ENCODE measurements at regions not wholly inside any gene's neighbourhood (a gene's known extent, or its start where the extent isn't known, plus 50 kb on each side); places are given as distances from the start of the nearest gene placed in this dataset.

DNA sequence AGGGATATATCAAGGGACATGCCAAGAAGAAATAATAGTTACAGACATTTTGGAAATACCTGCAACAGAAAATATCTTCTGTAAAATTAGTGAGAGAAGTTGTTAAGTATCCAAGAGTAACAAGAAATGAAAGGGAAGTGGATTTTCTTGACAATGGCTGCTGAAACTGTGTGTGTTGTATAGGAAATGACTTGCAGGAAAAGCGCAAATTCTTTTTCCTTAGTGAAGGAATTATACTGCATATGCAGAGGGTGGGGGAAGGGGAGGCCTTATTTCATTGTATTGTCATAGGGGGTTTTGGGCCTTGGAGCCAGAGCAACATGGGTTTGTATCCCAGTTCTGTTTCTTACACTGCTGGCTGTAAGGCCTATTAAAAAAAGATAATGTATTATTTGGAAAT, 84.4 kb upstream of the DDHD1 start:
- no peak for DNase-seq
- Mint-ChIP-seq H3K4me3 (no peak overlapping the region), H3K27ac (no peak overlapping the region), H3K9me3 (peaks cover 48% of the 10 kb centered on the region), H3K36me3 (ENCODE audit: low read depth) (peaks cover 24% of the 10 kb centered on the region), H3K4me1 (peaks cover 13% of the 10 kb centered on the region), H3K27me3 (ENCODE audit: low read depth, poor library complexity) (peaks cover 4% of the 10 kb centered on the region)
- TF ChIP-seq CTCF (IDR thresholded peaks at IDR 0.05) = no peak

DNA sequence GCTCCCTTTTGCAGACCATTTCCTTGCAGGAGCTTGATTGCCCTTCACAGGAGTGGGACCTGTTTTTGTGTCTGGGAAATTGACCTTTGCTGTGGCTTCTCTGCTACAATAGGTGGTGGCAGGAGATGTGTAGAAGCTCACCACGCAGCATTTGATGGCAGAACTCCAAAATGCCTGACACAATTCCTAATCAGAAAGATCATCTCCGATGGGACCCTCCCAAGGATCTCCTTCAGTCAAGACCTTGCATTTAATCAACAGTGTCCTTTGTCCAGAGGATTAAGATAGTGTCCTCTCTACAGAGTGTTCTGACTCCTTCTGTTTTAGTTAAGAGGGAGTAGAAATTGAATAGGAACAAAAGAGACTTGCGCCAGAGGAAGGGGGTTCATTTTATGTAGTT, 83.6 kb upstream of the DDHD1 start:
- no peak for DNase-seq
- no peak overlapping the region for H3K4me3 Mint-ChIP-seq
- H3K27me3 Mint-ChIP-seq (ENCODE audit: low read depth, poor library complexity) = peaks cover 4% of the 10 kb centered on the region
- no peak for TF ChIP-seq CTCF (IDR thresholded peaks at IDR 0.05)
- H3K36me3 Mint-ChIP-seq (ENCODE audit: low read depth) = peaks cover 16% of the 10 kb centered on the region
- H3K4me1 Mint-ChIP-seq = peaks cover 14% of the 10 kb centered on the region
- peaks cover 44% of the 10 kb centered on the region for H3K9me3 Mint-ChIP-seq
- H3K27ac Mint-ChIP-seq = no peak overlapping the region

- Mint-ChIP-seq H3K36me3 (ENCODE audit: low read depth) (peaks cover 20% of the 10 kb centered on the region), H3K9me3 (peaks cover 38% of the 10 kb centered on the region), H3K4me1 (peaks cover 19% of the 10 kb centered on the region), H3K27me3 (ENCODE audit: low read depth, poor library complexity) (no peaks in the 10 kb centered on the region), H3K4me3 (peak overlapping the region; percentile 4), H3K27ac (peak overlapping the region; percentile 70)
- TF ChIP-seq CTCF (IDR thresholded peaks at IDR 0.05) = no peak
- no peak for DNase-seq
Measured at GRCh38 chr14:53231171-53231570, 78.0 kb upstream of the DDHD1 start.

DNA sequence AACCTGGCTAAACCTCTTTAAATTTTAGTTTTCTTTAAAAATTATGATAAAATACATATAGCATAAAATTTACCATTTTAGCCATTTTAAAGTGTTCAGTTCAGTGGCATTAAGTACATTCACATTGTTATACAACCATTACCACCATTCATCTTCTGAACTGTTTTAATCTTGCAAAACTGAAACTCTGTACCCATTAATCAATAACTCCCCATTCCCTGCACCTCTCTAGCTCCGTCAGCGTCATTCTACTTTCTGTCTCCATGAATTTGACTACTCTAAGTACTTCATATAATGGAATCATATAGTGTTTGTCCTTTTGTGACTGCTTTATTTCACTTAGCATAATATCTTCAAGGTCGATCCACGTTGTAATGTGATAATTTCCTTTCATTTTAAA, 75.8 kb upstream of the DDHD1 start:
- Mint-ChIP-seq H3K9me3 (peaks cover 50% of the 10 kb centered on the region), H3K4me3 (no peak overlapping the region), H3K36me3 (ENCODE audit: low read depth) (peaks cover 38% of the 10 kb centered on the region), H3K27ac (no peak overlapping the region), H3K4me1 (peaks cover 19% of the 10 kb centered on the region), H3K27me3 (ENCODE audit: low read depth, poor library complexity) (no peaks in the 10 kb centered on the region)
- DNase-seq = no peak
- no peak for TF ChIP-seq CTCF (IDR thresholded peaks at IDR 0.05)

DNA sequence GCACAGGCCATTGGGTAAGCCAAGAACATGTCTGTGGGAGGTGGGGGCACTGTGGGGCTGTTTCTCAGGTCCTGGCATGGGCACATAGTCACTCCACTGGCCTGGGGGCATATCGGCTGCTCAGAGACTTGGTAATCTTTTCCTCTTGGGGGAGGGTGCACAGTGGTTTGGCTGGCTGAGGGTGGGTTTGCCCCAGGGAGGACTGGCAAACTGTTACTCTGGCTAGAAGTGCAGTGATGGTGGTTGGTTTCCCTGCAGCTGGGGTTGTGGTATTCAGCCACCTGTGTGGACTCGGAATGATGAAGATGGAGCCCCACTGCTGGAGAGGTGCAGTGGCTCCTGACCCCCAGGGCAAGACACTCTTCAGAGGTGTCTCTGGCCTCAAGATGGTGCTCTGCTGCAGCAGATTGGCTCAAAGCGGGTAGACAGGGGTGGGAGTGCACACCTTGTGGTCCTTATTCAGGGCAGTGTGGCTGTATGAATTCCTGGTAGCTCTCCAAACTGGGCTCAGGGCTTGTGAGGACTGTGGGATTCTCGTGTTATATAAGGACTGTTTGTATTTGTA, 74.1 kb upstream of the DDHD1 start:
- no peaks in the 10 kb centered on the region for H3K27me3 Mint-ChIP-seq (ENCODE audit: low read depth, poor library complexity)
- peaks cover 45% of the 10 kb centered on the region for H3K9me3 Mint-ChIP-seq
- TF ChIP-seq CTCF (IDR thresholded peaks at IDR 0.05) = no peak
- peaks cover 11% of the 10 kb centered on the region for H3K4me1 Mint-ChIP-seq
- no peak overlapping the region for H3K27ac Mint-ChIP-seq
- no peak for DNase-seq
- peaks cover 39% of the 10 kb centered on the region for H3K36me3 Mint-ChIP-seq (ENCODE audit: low read depth)
- H3K4me3 Mint-ChIP-seq = no peak overlapping the region

GRCh38 chr14:53226553-53226952, 73.4 kb upstream of the DDHD1 start:
- peaks cover 39% of the 10 kb centered on the region for H3K36me3 Mint-ChIP-seq (ENCODE audit: low read depth)
- H3K27me3 Mint-ChIP-seq (ENCODE audit: low read depth, poor library complexity) = no peaks in the 10 kb centered on the region

More at GRCh38 chr14:53226553-53226952, 73.4 kb upstream of the DDHD1 start:
- no peak overlapping the region for H3K4me3 Mint-ChIP-seq
- no peak for DNase-seq
- peaks cover 42% of the 10 kb centered on the region for H3K9me3 Mint-ChIP-seq
- no peak overlapping the region for H3K27ac Mint-ChIP-seq
- H3K4me1 Mint-ChIP-seq = peaks cover 9% of the 10 kb centered on the region
- TF ChIP-seq CTCF (IDR thresholded peaks at IDR 0.05) = no peak
